Ovary (tissue), 3 donors: ENCODE measurements at regions not wholly inside any gene's neighbourhood (a gene's known extent, or its start where the extent isn't known, plus 50 kb on each side); places are given as distances from the start of the nearest gene placed in this dataset.
"Not testable (repeated sequence)": the region's sequence is repeated elsewhere in the genome, so short reads cannot be mapped to it uniquely, and the experiment has no call there.

ENCODE experiments used
- POLR2A ChIP-seq: fragments of 450-650 bp; IDR thresholded peaks from one replicate; pipeline ENCODE4 v1.6.1; 2017; ENCODE audit warnings: antibody characterized with exemption, mild to moderate bottlenecking, moderate library complexity
- TF ChIP-seq, protein P1 (sequence below), 3 donors: fragments of 450-650 bp in 2 of 3; fragments of 200-600 bp in 1 of 3; IDR thresholded peaks; one replicate each; pipeline versions ENCODE4 v1.5.1 to v1.8.0; 2016 to 2022; ENCODE audit warnings: antibody characterized with exemption in 3 of 3, mild to moderate bottlenecking in 1 of 3
- donor health status: DM: no; HTN: no; CAD: no.

DNA sequence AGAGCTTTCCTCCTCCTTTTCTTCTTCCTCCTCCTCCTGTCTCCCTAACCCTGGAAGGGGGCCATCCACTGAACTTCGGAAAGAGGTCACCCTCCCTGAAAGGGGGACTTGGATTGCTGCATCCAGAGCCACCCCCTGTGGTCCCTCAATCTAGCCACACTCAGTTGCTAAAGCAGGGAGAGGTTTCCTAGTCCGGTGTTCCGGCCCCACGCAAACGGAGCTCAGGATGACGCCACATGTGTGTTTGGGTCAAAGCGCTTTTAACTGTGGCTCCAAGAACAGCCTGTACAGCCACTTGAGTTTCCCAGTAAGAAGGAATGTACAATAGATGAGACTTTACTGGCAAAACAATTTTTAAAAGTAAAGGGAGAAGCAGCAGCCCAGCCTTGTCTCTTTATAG, 206.9 kb upstream of the IRF2BP2 start:
- TF ChIP-seq, protein P1, sequence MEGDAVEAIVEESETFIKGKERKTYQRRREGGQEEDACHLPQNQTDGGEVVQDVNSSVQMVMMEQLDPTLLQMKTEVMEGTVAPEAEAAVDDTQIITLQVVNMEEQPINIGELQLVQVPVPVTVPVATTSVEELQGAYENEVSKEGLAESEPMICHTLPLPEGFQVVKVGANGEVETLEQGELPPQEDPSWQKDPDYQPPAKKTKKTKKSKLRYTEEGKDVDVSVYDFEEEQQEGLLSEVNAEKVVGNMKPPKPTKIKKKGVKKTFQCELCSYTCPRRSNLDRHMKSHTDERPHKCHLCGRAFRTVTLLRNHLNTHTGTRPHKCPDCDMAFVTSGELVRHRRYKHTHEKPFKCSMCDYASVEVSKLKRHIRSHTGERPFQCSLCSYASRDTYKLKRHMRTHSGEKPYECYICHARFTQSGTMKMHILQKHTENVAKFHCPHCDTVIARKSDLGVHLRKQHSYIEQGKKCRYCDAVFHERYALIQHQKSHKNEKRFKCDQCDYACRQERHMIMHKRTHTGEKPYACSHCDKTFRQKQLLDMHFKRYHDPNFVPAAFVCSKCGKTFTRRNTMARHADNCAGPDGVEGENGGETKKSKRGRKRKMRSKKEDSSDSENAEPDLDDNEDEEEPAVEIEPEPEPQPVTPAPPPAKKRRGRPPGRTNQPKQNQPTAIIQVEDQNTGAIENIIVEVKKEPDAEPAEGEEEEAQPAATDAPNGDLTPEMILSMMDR (IDR thresholded peaks at IDR 0.05) = not testable (repeated sequence)
- not testable (repeated sequence) for TF ChIP-seq POLR2A
